K562 (cell line): ENCODE measurements at regions not wholly inside any gene's neighbourhood (a gene's known extent, or its start where the extent isn't known, plus 50 kb on each side); places are given as distances from the start of the nearest gene placed in this dataset.

Experiments
- ATAC-seq: fragments of 200-7000 bp; cut with Tn5 transposase; 3 replicates; pipeline ENCODE4 v1.9.1; 2020; ENCODE audit warnings: moderate library complexity
- BruUV-seq: library from RNA; stranded (reverse); fragments of 400-500 nt; replicated peaks from 2 replicates; lab custom pipeline; 2021; lab: Mats Ljungman, UMichigan
- CTCF ChIA-PET: fragments of 300-600 bp; formaldehyde crosslinking; extraction: SDS; loops from one replicate; lab custom pipeline; 2021; ENCODE audit warnings: low intra/inter-chr PET ratio; lab: Yijun Ruan, JAX
- POLR2A ChIA-PET: fragments of 300-600, 350-650 bp; sonication (Branson Sonifier 250); formaldehyde crosslinking; extraction: SDS; loops from one replicate; lab custom pipeline; 2021; ENCODE audit warnings: antibody characterized with exemption, inconsistent platforms; lab: Yijun Ruan, JAX
- DNase-seq, 4 experiments: peaks; one replicate each; pipeline versions ENCODE4 v3.0.0 to v3.0.0-alpha.2; 2011 to 2018; ENCODE audit warnings: low spot score in 3 of 4, mixed read lengths in 3 of 4; ENCODE audit errors: extremely low read depth in 1 of 4
- FAIRE-seq: peaks from 2 replicates; lab custom pipeline; 2011; peaks lifted over from hg19 to GRCh38; lab: Jason Lieb, UNC
- H2AFZ ChIP-seq: 2 replicates; pipeline ENCODE4 v1.6.0; 2011; ENCODE audit warnings: low read depth, low read length, control low read depth, inconsistent platforms
- H3K27ac ChIP-seq: fragments of 200-600 bp; 3 replicates; pipeline ENCODE4 v1.8.0; 2011; ENCODE audit warnings: low read depth, mild to moderate bottlenecking, control low read depth, inconsistent platforms, low read length, moderate library complexity, mixed read lengths; ENCODE audit errors: extremely low read depth
- H3K27me3 ChIP-seq, 2 experiments: fragments of 300-600 bp in 1 of 2; 2 replicates in 1 of 2; 3 replicates in 1 of 2; pipeline versions ENCODE4 v1.6.0 to v1.8.0; 2011; ENCODE audit warnings: inconsistent platforms in 2 of 2, low read length in 2 of 2, mild to moderate bottlenecking in 1 of 2, mixed read lengths in 1 of 2, moderate library complexity in 1 of 2; ENCODE audit not compliant: control insufficient read depth in 2 of 2, insufficient read depth in 2 of 2
- H3K36me3 ChIP-seq: fragments of 300-600 bp; 3 replicates; pipeline ENCODE4 v1.8.0; 2011; ENCODE audit warnings: mild to moderate bottlenecking, low read length, inconsistent platforms; ENCODE audit not compliant: control insufficient read depth, insufficient read depth
- H3K4me1 ChIP-seq, 2 experiments: fragments of 200-600 bp in 1 of 2; replicated peaks in 1 of 2; 2 replicates in 1 of 2; 3 replicates in 1 of 2; pipeline versions ENCODE4 v1.5.1 to v1.8.0; 2011; ENCODE audit warnings: inconsistent platforms in 2 of 2, low read length in 2 of 2, mild to moderate bottlenecking in 1 of 2, mixed read lengths in 1 of 2, moderate library complexity in 1 of 2; ENCODE audit not compliant: control insufficient read depth in 2 of 2, insufficient read depth in 2 of 2
- H3K4me2 ChIP-seq: 2 replicates; pipeline ENCODE4 v1.6.1; 2011; ENCODE audit warnings: low read length, control low read depth, inconsistent platforms, mixed read lengths; ENCODE audit not compliant: insufficient read depth
- H3K4me3 ChIP-seq: fragments of 200-600 bp; sonication (generic), shearing (Covaris generic); 2 replicates; pipeline ENCODE4 v1.5.1; 2016; ENCODE audit warnings: control low read depth, inconsistent platforms
- H3K79me2 ChIP-seq: fragments of 200-600 bp; 3 replicates; pipeline ENCODE4 v1.8.0; 2011; ENCODE audit warnings: low read length, inconsistent platforms; ENCODE audit not compliant: control insufficient read depth, insufficient read depth
- H3K9ac ChIP-seq, 2 experiments: 2 replicates each; pipeline versions ENCODE4 v1.6.0 to v1.6.1; 2011; ENCODE audit warnings: low read depth in 2 of 2, low read length in 2 of 2, control low read depth in 1 of 2, inconsistent platforms in 1 of 2, mild to moderate bottlenecking in 1 of 2, mixed read lengths in 1 of 2; ENCODE audit not compliant: insufficient read depth in 1 of 2
- H3K9me1 ChIP-seq: one replicate; pipeline ENCODE4 v1.6.0; 2011; ENCODE audit warnings: inconsistent platforms, mild to moderate bottlenecking, low read length, moderate library complexity; ENCODE audit not compliant: control insufficient read depth, insufficient read depth
- H3K9me3 ChIP-seq: replicated peaks from 2 replicates; pipeline ENCODE4 v1.5.1; 2011; ENCODE audit warnings: low read depth, low read length, inconsistent platforms; ENCODE audit not compliant: control insufficient read depth, insufficient read depth
- H4K20me1 ChIP-seq: replicated peaks from 2 replicates; pipeline ENCODE4 v1.6.1; 2011; ENCODE audit warnings: low read length, inconsistent platforms, mixed read lengths; ENCODE audit not compliant: control insufficient read depth, insufficient read depth
- AFF4 ChIP-seq: sonication (generic); formaldehyde crosslinking; IDR thresholded peaks from 2 replicates; pipeline ENCODE4 v1.8.0; 2023; ENCODE audit warnings: mild to moderate bottlenecking, missing genetic modification reagents
- FOXA1 ChIP-seq: fragments of 450-650 bp; IDR thresholded peaks from 2 replicates; pipeline ENCODE4 v1.6.1; 2016; ENCODE audit warnings: mild to moderate bottlenecking, borderline replicate concordance
- IRF2 ChIP-seq: sonication (generic); formaldehyde crosslinking; IDR thresholded peaks from 2 replicates; pipeline ENCODE4 v1.8.1; 2022; ENCODE audit warnings: mild to moderate bottlenecking, missing genetic modification reagents
- MTF1 ChIP-seq: fragments of 250-450 bp; sonication (Bioruptor Pico); IDR thresholded peaks from 2 replicates; pipeline ENCODE4 v1.9.0; 2021; ENCODE audit warnings: moderate library complexity, mild to moderate bottlenecking, inconsistent platforms, borderline replicate concordance
- MYBL2 ChIP-seq, 2 experiments: fragments of 450-650 bp in 1 of 2; sonication (generic) in 1 of 2; formaldehyde crosslinking in 1 of 2; IDR thresholded peaks; 2 replicates each; pipeline versions ENCODE4 v1.6.1 to v1.8.1; 2017 to 2022; ENCODE audit warnings: borderline replicate concordance in 1 of 2, inconsistent platforms in 1 of 2, low read depth in 1 of 2, mild to moderate bottlenecking in 1 of 2, missing genetic modification reagents in 1 of 2, moderate library complexity in 1 of 2
- NONO ChIP-seq, 2 experiments: fragments of 200-400 bp in 1 of 2; fragments of 450-650 bp in 1 of 2; formaldehyde crosslinking in 1 of 2; IDR thresholded peaks; 2 replicates each; pipeline ENCODE4 v1.6.1; 2017; ENCODE audit warnings: low read depth in 2 of 2, mild to moderate bottlenecking in 2 of 2, moderate library complexity in 2 of 2, low read length in 1 of 2
- PHB ChIP-seq: fragments of 250-450 bp; sonication (Bioruptor Pico); IDR thresholded peaks from 2 replicates; pipeline ENCODE4 v1.5.0; 2021
- PHTF2 ChIP-seq: fragments of 250-450 bp; sonication (Bioruptor Pico); IDR thresholded peaks from 2 replicates; pipeline ENCODE4 v1.5.0; 2021; ENCODE audit warnings: mild to moderate bottlenecking
- POLR2G ChIP-seq: fragments of 200-400 bp; formaldehyde crosslinking; IDR thresholded peaks from 2 replicates; pipeline ENCODE4 v1.6.1; 2017; ENCODE audit warnings: low read depth, mild to moderate bottlenecking, antibody characterized with exemption, low read length, moderate library complexity
- POLR3A ChIP-seq: IDR thresholded peaks from 2 replicates; pipeline ENCODE4 v1.6.1; 2011; ENCODE audit warnings: borderline replicate concordance, mild to moderate bottlenecking, moderate library complexity; ENCODE audit not compliant: insufficient read length, insufficient read depth; ENCODE audit errors: extremely low read depth
- SMARCB1 ChIP-seq: IDR thresholded peaks from 2 replicates; pipeline ENCODE4 v1.6.1; 2011; ENCODE audit warnings: improper control_type of control experiment, low read depth; ENCODE audit not compliant: insufficient read length
- SMARCC2 ChIP-seq: fragments of 450-650 bp; IDR thresholded peaks from 2 replicates; pipeline ENCODE4 v1.6.1; 2017; ENCODE audit warnings: antibody characterized with exemption, moderate library complexity, mild to moderate bottlenecking, low read depth
- ZBTB33 ChIP-seq: sonication (generic); formaldehyde crosslinking; IDR thresholded peaks from 2 replicates; pipeline ENCODE4 v1.8.1; 2023; ENCODE audit warnings: mild to moderate bottlenecking, missing genetic modification reagents
- WGBS: fragments of 100-300 bp; shearing (Covaris generic); methylation state at CpG from one replicate; pipeline ENCODE4 v1.1.6; 2016; ENCODE audit warnings: low coverage, mixed read lengths; ENCODE audit not compliant: insufficient coverage; ENCODE audit errors: missing lambda C conversion rate; 5-methylcytosine and 5-hydroxymethylcytosine counted together
- in situ Hi-C: fragments of 300-500 bp; cut with MboI; formaldehyde crosslinking; loops from 4 replicates; pipeline ENCODE4 v1.15.0; 2018; ENCODE audit warnings: inconsistent platforms, mixed read lengths
- intact Hi-C: fragments of 100-400 bp; cut with micrococcal nuclease; formaldehyde crosslinking; loops from 2 replicates; pipeline ENCODE4 v1.14.2; 2022
- TF ChIP-seq, protein P1 (sequence below): fragments of 250-450 bp; sonication (Bioruptor Pico); IDR thresholded peaks from 2 replicates; pipeline ENCODE4 v1.5.0; 2022; ENCODE audit warnings: mild to moderate bottlenecking

DNA sequence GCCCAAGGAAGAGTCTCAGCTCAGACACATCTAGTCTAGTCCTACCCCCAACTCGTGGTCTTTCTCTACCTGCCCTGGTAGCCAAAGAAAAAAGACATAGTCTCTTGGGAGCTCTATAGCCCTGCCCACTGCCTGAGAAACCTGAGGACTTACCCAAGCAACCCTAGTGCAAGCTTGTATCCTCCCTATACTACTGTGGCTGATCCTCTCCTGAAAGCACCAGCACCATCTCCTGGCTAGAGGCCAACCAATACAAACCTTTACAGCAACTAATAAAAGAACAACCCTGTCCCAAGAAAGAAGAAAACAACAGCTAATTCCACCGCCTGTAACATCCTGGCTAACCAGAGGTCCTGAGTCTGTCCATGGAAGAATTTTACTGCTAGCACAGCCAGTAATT is 532.4 kb downstream of the SLITRK6 start:
- 0% methylated on average over 2 of the region's 2 CpGs for WGBS
- Histone ChIP-seq H3K36me3 (no peaks in the 10 kb centered on the region), H3K27me3 (no peaks in the 10 kb centered on the region), H3K9me1 (no peaks in the 10 kb centered on the region), H3K27ac (no peak overlapping the region), H2AFZ (no peak overlapping the region), H3K4me2 (no peak overlapping the region), H3K4me3 (no peak overlapping the region), H4K20me1 (no peaks in the 10 kb centered on the region), H3K9ac (no peak overlapping the region), H3K4me1 (no peaks in the 10 kb centered on the region), H3K9me3 (no peaks in the 10 kb centered on the region), H3K79me2 (no peaks in the 10 kb centered on the region)
- CTCF ChIA-PET: no interaction called here
- no peak for ATAC-seq
- POLR2A ChIA-PET: no interaction called here
- in situ Hi-C loops (no loop called here), intact Hi-C loops (no loop called here)
- TF ChIP-seq ZBTB33 (CRISPR knock-in tag) (no peak), POLR3A (no peak), SMARCC2 (no peak), FOXA1 (no peak), NONO (IDR thresholded peaks at IDR 0.05; ENCODE audit: low read depth in 2 of 2, low read length in 1 of 2) (no peak), PHTF2 (CRISPR knock-in tag) (no peak), MTF1 (no peak), IRF2 (no peak), POLR2G (no peak), MYBL2 (IDR thresholded peaks at IDR 0.05; ENCODE audit: low read depth) (no peak), MYBL2 (CRISPR knock-in tag; IDR thresholded peaks at IDR 0.05; ENCODE audit: borderline replicate concordance) (no peak), AFF4 (CRISPR knock-in tag) (no peak), SMARCB1 (no peak), PHB (CRISPR knock-in tag) (no peak)
- TF ChIP-seq, protein P1, sequence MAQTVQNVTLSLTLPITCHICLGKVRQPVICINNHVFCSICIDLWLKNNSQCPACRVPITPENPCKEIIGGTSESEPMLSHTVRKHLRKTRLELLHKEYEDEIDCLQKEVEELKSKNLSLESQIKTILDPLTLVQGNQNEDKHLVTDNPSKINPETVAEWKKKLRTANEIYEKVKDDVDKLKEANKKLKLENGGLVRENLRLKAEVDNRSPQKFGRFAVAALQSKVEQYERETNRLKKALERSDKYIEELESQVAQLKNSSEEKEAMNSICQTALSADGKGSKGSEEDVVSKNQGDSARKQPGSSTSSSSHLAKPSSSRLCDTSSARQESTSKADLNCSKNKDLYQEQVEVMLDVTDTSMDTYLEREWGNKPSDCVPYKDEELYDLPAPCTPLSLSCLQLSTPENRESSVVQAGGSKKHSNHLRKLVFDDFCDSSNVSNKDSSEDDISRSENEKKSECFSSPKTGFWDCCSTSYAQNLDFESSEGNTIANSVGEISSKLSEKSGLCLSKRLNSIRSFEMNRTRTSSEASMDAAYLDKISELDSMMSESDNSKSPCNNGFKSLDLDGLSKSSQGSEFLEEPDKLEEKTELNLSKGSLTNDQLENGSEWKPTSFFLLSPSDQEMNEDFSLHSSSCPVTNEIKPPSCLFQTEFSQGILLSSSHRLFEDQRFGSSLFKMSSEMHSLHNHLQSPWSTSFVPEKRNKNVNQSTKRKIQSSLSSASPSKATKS (CRISPR knock-in tag): no peak
- DNase-seq: no peak
- BruUV-seq: no TSS peak
- no peak for FAIRE-seq
